Endothelial cell of umbilical vein (primary cell): ENCODE measurements at regions not wholly inside any gene's neighbourhood (a gene's known extent, or its start where the extent isn't known, plus 50 kb on each side); places are given as distances from the start of the nearest gene placed in this dataset.

Experiments
- EZH2 ChIP-seq: IDR thresholded peaks from 2 replicates; pipeline ENCODE4 v1.6.1; 2012; ENCODE audit warnings: borderline replicate concordance, low read depth, mild to moderate bottlenecking, moderate library complexity, low read length, inconsistent platforms; ENCODE audit not compliant: severe bottlenecking
- MYC ChIP-seq: IDR thresholded peaks from one replicate; pipeline ENCODE4 v1.6.1; 2011; ENCODE audit warnings: mild to moderate bottlenecking, low read depth, low read length
- POLR2A ChIP-seq: IDR thresholded peaks from 2 replicates; pipeline ENCODE4 v1.6.1; 2012; ENCODE audit warnings: low read depth, mild to moderate bottlenecking, control low read depth, low read length
- POLR2AphosphoS5 ChIP-seq: IDR thresholded peaks from 2 replicates; pipeline ENCODE4 v1.6.1; 2012; ENCODE audit warnings: low read depth, mild to moderate bottlenecking, control low read depth, low read length, moderate library complexity; ENCODE audit not compliant: insufficient read depth
- TF ChIP-seq, protein P1 (sequence below), 2 donors: IDR thresholded peaks; 1 replicate in 1 of 2; 2 replicates in 1 of 2; pipeline ENCODE4 v1.5.1; 2011; ENCODE audit warnings: low read length in 2 of 2, mild to moderate bottlenecking in 2 of 2, moderate library complexity in 2 of 2, control low read depth in 1 of 2, inconsistent platforms in 1 of 2, low read depth in 1 of 2; ENCODE audit not compliant: insufficient read depth in 1 of 2; ENCODE audit errors: extremely low read depth in 1 of 2

DNA sequence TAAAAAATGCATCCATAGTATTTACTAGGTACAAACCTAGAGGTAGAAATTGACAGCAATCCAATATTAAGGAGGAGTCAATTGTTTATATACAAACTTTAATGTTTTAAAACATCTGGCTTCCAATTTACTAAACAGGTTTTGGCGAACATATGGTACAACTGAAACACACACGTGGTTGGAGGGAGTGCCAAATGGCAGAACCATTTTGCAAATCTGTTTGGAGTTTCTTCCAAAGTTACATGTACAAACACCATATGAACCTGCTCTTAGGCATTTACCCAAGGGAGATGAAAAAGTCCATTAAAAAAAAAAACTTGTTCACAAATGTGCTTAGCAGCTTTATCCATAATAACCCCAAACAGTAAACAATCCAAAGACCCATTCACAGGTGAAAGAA is 159.8 kb upstream of the MYOCD start:
- TF ChIP-seq, protein P1, sequence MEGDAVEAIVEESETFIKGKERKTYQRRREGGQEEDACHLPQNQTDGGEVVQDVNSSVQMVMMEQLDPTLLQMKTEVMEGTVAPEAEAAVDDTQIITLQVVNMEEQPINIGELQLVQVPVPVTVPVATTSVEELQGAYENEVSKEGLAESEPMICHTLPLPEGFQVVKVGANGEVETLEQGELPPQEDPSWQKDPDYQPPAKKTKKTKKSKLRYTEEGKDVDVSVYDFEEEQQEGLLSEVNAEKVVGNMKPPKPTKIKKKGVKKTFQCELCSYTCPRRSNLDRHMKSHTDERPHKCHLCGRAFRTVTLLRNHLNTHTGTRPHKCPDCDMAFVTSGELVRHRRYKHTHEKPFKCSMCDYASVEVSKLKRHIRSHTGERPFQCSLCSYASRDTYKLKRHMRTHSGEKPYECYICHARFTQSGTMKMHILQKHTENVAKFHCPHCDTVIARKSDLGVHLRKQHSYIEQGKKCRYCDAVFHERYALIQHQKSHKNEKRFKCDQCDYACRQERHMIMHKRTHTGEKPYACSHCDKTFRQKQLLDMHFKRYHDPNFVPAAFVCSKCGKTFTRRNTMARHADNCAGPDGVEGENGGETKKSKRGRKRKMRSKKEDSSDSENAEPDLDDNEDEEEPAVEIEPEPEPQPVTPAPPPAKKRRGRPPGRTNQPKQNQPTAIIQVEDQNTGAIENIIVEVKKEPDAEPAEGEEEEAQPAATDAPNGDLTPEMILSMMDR (IDR thresholded peaks at IDR 0.05; ENCODE audit: extremely low read depth in 1 of 2, insufficient read depth in 1 of 2, low read depth in 1 of 2, low read length in 2 of 2): no peak
- no peak for TF ChIP-seq POLR2AphosphoS5
- TF ChIP-seq MYC: no peak
- TF ChIP-seq POLR2A: no peak
- no peak for TF ChIP-seq EZH2
